Liver (tissue), 8 donors: ENCODE measurements at regions not wholly inside any gene's neighbourhood (a gene's known extent, or its start where the extent isn't known, plus 50 kb on each side); places are given as distances from the start of the nearest gene placed in this dataset.

Source experiments
- DNase-seq: peaks from one replicate; pipeline ENCODE4 v3.0.0-alpha.2; 2017; ENCODE audit warnings: low spot score
- H3K27ac ChIP-seq, 2 donors: one replicate each; pipeline ENCODE4 v1.7.0; 2013; ENCODE audit warnings: inconsistent platforms in 2 of 2, low read length in 2 of 2, control low read depth in 1 of 2, low read depth in 1 of 2, mild to moderate bottlenecking in 1 of 2
- H3K27me3 ChIP-seq, 4 donors: one replicate each; pipeline versions ENCODE4 v1.6.1 to v1.7.0; 2013; ENCODE audit warnings: low read length in 3 of 4, inconsistent platforms in 1 of 4, mild to moderate bottlenecking in 1 of 4, moderate library complexity in 1 of 4; ENCODE audit not compliant: control insufficient read depth in 4 of 4, insufficient read depth in 4 of 4
- H3K36me3 ChIP-seq, 4 donors: one replicate each; pipeline versions ENCODE4 v1.6.1 to v1.7.0; 2013; ENCODE audit warnings: low read length in 3 of 4, mild to moderate bottlenecking in 3 of 4, low read depth in 1 of 4, moderate library complexity in 1 of 4; ENCODE audit not compliant: control insufficient read depth in 4 of 4, insufficient read depth in 3 of 4
- H3K4me1 ChIP-seq, 4 donors: one replicate each; pipeline versions ENCODE4 v1.6.1 to v1.7.0; 2013; ENCODE audit warnings: low read length in 3 of 4, mild to moderate bottlenecking in 3 of 4, moderate library complexity in 1 of 4; ENCODE audit not compliant: control insufficient read depth in 4 of 4, insufficient read depth in 4 of 4
- H3K4me3 ChIP-seq, 3 donors: one replicate each; pipeline versions ENCODE4 v1.6.1 to v1.7.0; 2013; ENCODE audit warnings: low read length in 3 of 3, control low read depth in 1 of 3, low read depth in 1 of 3, mild to moderate bottlenecking in 1 of 3
- H3K9ac ChIP-seq, 2 donors: one replicate each; pipeline ENCODE4 v1.7.0; 2013; ENCODE audit warnings: low read length in 2 of 2, mild to moderate bottlenecking in 2 of 2, moderate library complexity in 2 of 2, control low read depth in 1 of 2, low read depth in 1 of 2
- H3K9me3 ChIP-seq, 4 donors: one replicate each; pipeline versions ENCODE4 v1.6.1 to v1.7.0; 2013; ENCODE audit warnings: low read length in 3 of 4; ENCODE audit not compliant: control insufficient read depth in 4 of 4
- EGR1 ChIP-seq, 2 donors: IDR thresholded peaks; 2 replicates each; pipeline ENCODE4 v1.6.1; 2016 to 2018; ENCODE audit warnings: antibody characterized with exemption in 2 of 2, low read depth in 2 of 2
- FOXA1 ChIP-seq: IDR thresholded peaks from 2 replicates; pipeline ENCODE4 v1.6.1; 2016; ENCODE audit warnings: antibody characterized with exemption
- FOXA2 ChIP-seq: IDR thresholded peaks from 2 replicates; pipeline ENCODE4 v1.6.1; 2016; ENCODE audit warnings: antibody characterized with exemption
- GABPA ChIP-seq, 2 donors: IDR thresholded peaks in 1 of 2; conservative IDR thresholded peaks in 1 of 2; 2 replicates each; pipeline ENCODE4 v1.6.1; 2016; ENCODE audit warnings: antibody characterized with exemption in 2 of 2, mild to moderate bottlenecking in 1 of 2, moderate library complexity in 1 of 2
- HNF4A ChIP-seq, 2 donors: conservative IDR thresholded peaks; 2 replicates each; pipeline ENCODE4 v1.6.1; 2016; ENCODE audit warnings: antibody characterized with exemption in 2 of 2, mild to moderate bottlenecking in 2 of 2
- HNF4G ChIP-seq: IDR thresholded peaks from 2 replicates; pipeline ENCODE4 v1.6.1; 2016; ENCODE audit warnings: antibody characterized with exemption
- JUND ChIP-seq, 2 donors: IDR thresholded peaks; 2 replicates each; pipeline ENCODE4 v1.6.1; 2016; ENCODE audit warnings: antibody characterized with exemption in 2 of 2
- NR2F2 ChIP-seq: IDR thresholded peaks from 2 replicates; pipeline ENCODE4 v1.6.1; 2016; ENCODE audit warnings: antibody characterized with exemption
- RAD21 ChIP-seq, 2 donors: IDR thresholded peaks; 2 replicates each; pipeline ENCODE4 v1.6.1; 2016; ENCODE audit warnings: antibody characterized with exemption in 2 of 2, mild to moderate bottlenecking in 2 of 2
- RXRA ChIP-seq, 2 donors: IDR thresholded peaks; 2 replicates each; pipeline ENCODE4 v1.6.1; 2017 to 2018; ENCODE audit warnings: antibody characterized with exemption in 2 of 2, mild to moderate bottlenecking in 1 of 2
- SP1 ChIP-seq: IDR thresholded peaks from 2 replicates; pipeline ENCODE4 v1.6.1; 2018; ENCODE audit warnings: antibody characterized with exemption, mild to moderate bottlenecking
- TAF1 ChIP-seq: conservative IDR thresholded peaks from 2 replicates; pipeline ENCODE4 v1.6.1; 2016; ENCODE audit warnings: antibody characterized with exemption, mild to moderate bottlenecking
- YY1 ChIP-seq: IDR thresholded peaks from 2 replicates; pipeline ENCODE4 v1.6.1; 2016; ENCODE audit warnings: antibody characterized with exemption, mild to moderate bottlenecking
- WGBS: extraction: QIAGEN DNeasy Blood & Tissue Kit; methylation state at CpG from one replicate; pipeline ENCODE4 v1.1.7; 2013; 5-methylcytosine and 5-hydroxymethylcytosine counted together
- TF ChIP-seq, protein P1 (sequence below): IDR thresholded peaks from 2 replicates; pipeline ENCODE4 v1.6.1; 2016; ENCODE audit warnings: antibody characterized with exemption, mild to moderate bottlenecking
- TF ChIP-seq, protein P2 (sequence below): IDR thresholded peaks from 2 replicates; pipeline ENCODE4 v1.6.1; 2016; ENCODE audit warnings: antibody characterized with exemption
- TF ChIP-seq, protein P3 (sequence below): IDR thresholded peaks from 2 replicates; pipeline ENCODE4 v1.6.1; 2016; ENCODE audit warnings: antibody characterized with exemption
- TF ChIP-seq, protein P4 (sequence below): fragments of 150-350 bp; IDR thresholded peaks from 2 replicates; pipeline ENCODE4 v1.5.1; 2017; ENCODE audit warnings: improper control_type of control experiment, low read depth, low read length; ENCODE audit not compliant: missing input control
- TF ChIP-seq, protein P5 (sequence below): IDR thresholded peaks from 2 replicates; pipeline ENCODE4 v1.6.1; 2016; ENCODE audit warnings: antibody characterized with exemption
- donor health status: healthy.
- donor health status: healthy.
- donor health status: healthy.
- donor health status: healthy.
- donor health status: healthy.

DNA sequence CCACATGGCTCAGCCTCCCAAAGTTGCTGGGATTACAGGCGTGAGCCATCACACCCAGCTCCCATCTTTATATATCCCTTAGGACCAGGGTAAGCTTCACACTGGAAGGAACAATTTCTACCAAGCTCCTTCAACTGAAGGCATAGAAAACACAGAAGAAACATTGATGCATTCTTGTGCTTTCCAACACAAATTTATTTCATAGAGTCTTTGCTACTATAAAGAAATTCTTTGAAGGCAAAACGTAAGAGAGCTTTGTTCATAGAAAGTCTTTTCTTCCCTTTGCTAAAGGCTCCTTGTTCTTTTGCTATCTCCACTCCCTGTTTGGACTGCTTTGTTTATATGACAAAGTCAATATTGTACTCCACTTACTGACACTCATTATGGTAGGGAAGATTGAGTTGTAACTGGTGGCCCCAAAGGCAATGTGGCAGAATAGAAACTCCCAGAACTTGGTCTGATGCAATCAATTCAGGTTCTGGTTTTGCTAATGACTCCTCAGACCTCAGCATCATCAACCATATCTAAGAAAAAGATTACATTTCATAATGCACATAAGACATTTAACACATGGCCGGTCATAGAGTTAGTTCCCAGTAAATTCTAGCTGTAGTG, 97.4 kb upstream of the CLINT1 start:
- no peak for DNase-seq
- Histone ChIP-seq H3K27ac (no peak overlapping the region), H3K27me3 (no peaks in the 10 kb centered on the region), H3K4me1 (no peaks in the 10 kb centered on the region), H3K9me3 (no peaks in the 10 kb centered on the region), H3K36me3 (no peaks in the 10 kb centered on the region), H3K4me3 (no peak overlapping the region), H3K9ac (no peak overlapping the region)
- 58% methylated on average over 3 of the region's 3 CpGs for WGBS
- TF ChIP-seq RXRA (IDR thresholded peaks at IDR 0.05) (no peak), NR2F2 (no peak), SP1 (no peak), RAD21 (IDR thresholded peaks at IDR 0.05) (no peak), FOXA1 (no peak), HNF4A (conservative IDR thresholded peaks at IDR 0.05) (no peak), YY1 (no peak), TAF1 (no peak), GABPA (IDR thresholded peaks at IDR 0.05 in 1 of 2, conservative IDR thresholded peaks at IDR 0.05 in 1 of 2) (no peak), HNF4G (no peak), FOXA2 (no peak), EGR1 (IDR thresholded peaks at IDR 0.05; ENCODE audit: low read depth in 2 of 2) (no peak), JUND (IDR thresholded peaks at IDR 0.05) (no peak)
- TF ChIP-seq, protein P1, sequence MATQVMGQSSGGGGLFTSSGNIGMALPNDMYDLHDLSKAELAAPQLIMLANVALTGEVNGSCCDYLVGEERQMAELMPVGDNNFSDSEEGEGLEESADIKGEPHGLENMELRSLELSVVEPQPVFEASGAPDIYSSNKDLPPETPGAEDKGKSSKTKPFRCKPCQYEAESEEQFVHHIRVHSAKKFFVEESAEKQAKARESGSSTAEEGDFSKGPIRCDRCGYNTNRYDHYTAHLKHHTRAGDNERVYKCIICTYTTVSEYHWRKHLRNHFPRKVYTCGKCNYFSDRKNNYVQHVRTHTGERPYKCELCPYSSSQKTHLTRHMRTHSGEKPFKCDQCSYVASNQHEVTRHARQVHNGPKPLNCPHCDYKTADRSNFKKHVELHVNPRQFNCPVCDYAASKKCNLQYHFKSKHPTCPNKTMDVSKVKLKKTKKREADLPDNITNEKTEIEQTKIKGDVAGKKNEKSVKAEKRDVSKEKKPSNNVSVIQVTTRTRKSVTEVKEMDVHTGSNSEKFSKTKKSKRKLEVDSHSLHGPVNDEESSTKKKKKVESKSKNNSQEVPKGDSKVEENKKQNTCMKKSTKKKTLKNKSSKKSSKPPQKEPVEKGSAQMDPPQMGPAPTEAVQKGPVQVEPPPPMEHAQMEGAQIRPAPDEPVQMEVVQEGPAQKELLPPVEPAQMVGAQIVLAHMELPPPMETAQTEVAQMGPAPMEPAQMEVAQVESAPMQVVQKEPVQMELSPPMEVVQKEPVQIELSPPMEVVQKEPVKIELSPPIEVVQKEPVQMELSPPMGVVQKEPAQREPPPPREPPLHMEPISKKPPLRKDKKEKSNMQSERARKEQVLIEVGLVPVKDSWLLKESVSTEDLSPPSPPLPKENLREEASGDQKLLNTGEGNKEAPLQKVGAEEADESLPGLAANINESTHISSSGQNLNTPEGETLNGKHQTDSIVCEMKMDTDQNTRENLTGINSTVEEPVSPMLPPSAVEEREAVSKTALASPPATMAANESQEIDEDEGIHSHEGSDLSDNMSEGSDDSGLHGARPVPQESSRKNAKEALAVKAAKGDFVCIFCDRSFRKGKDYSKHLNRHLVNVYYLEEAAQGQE = no peak
- TF ChIP-seq, protein P2, sequence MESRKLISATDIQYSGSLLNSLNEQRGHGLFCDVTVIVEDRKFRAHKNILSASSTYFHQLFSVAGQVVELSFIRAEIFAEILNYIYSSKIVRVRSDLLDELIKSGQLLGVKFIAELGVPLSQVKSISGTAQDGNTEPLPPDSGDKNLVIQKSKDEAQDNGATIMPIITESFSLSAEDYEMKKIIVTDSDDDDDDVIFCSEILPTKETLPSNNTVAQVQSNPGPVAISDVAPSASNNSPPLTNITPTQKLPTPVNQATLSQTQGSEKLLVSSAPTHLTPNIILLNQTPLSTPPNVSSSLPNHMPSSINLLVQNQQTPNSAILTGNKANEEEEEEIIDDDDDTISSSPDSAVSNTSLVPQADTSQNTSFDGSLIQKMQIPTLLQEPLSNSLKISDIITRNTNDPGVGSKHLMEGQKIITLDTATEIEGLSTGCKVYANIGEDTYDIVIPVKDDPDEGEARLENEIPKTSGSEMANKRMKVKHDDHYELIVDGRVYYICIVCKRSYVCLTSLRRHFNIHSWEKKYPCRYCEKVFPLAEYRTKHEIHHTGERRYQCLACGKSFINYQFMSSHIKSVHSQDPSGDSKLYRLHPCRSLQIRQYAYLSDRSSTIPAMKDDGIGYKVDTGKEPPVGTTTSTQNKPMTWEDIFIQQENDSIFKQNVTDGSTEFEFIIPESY = no peak
- TF ChIP-seq, protein P3, sequence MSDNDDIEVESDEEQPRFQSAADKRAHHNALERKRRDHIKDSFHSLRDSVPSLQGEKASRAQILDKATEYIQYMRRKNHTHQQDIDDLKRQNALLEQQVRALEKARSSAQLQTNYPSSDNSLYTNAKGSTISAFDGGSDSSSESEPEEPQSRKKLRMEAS = no peak
- TF ChIP-seq, protein P4, sequence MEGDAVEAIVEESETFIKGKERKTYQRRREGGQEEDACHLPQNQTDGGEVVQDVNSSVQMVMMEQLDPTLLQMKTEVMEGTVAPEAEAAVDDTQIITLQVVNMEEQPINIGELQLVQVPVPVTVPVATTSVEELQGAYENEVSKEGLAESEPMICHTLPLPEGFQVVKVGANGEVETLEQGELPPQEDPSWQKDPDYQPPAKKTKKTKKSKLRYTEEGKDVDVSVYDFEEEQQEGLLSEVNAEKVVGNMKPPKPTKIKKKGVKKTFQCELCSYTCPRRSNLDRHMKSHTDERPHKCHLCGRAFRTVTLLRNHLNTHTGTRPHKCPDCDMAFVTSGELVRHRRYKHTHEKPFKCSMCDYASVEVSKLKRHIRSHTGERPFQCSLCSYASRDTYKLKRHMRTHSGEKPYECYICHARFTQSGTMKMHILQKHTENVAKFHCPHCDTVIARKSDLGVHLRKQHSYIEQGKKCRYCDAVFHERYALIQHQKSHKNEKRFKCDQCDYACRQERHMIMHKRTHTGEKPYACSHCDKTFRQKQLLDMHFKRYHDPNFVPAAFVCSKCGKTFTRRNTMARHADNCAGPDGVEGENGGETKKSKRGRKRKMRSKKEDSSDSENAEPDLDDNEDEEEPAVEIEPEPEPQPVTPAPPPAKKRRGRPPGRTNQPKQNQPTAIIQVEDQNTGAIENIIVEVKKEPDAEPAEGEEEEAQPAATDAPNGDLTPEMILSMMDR = no peak
- TF ChIP-seq, protein P5, sequence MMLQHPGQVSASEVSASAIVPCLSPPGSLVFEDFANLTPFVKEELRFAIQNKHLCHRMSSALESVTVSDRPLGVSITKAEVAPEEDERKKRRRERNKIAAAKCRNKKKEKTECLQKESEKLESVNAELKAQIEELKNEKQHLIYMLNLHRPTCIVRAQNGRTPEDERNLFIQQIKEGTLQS = no peak
